ENCODE measurements at regions not wholly inside any gene's neighbourhood (a gene's known extent, or its start where the extent isn't known, plus 50 kb on each side); places are given as distances from the start of the nearest gene placed in this dataset.

DNA sequence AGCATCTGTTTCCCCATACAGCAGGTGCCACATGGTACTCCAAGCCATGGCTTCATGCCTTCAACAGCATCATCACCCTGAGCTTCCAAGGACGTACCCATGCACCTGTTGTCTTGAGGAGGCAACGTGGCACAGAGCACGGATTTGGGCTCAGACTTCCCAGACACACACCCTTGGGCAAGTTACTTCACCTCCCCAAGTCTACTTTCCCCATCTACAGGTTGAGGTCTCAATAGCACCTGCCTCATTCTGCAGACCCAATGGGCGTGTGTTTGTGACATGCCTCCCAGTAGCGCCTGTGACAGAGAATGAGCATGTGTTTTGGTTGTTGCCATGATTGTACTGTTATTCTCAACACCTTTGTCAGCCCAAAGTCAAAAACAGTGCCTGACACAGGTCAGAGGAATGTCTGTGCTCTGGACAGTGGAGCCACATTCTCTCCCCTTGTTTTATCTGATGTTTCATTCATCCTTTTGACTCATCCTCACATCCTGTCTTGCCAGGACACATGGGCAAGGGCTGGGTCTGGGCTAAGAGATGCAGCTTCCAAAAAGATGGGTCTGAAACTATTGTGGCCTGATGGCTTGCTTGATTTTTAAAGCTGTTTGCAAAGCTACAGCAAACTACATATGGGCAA lies 53.4 kb upstream of the CCND1 start:
- Mint-ChIP-seq H3K9me3 (no peaks in the 10 kb centered on the region; a peak in 1 of 5 replicates), H3K27ac (no peak overlapping the region; a peak in 1 of 7 replicates), H3K27me3 (ENCODE audit: low read depth) (peaks cover 5% of the 10 kb centered on the region), H3K4me1 (no peaks in the 10 kb centered on the region), H3K4me3 (no peak overlapping the region), H3K36me3 (ENCODE audit: insufficient read depth in 1 of 3, low read depth in 3 of 3) (no peaks in the 10 kb centered on the region)
- DNase-seq: no peak
- H3K27ac ChIP-seq (ENCODE audit: insufficient read length, low read depth, low read length): no peak overlapping the region
- no peaks in the 10 kb centered on the region for H4K20me1 ChIP-seq (ENCODE audit: control insufficient read depth, insufficient read depth, insufficient read length)
- no peaks in the 10 kb centered on the region for H3K79me2 ChIP-seq (ENCODE audit: insufficient read depth, low read length)
- no peak overlapping the region for H3K23ac ChIP-seq (ENCODE audit: insufficient read length, low read depth, low read length)
- no peak overlapping the region for H4K8ac ChIP-seq (replicated peaks; ENCODE audit: insufficient read length, low read depth, low read length)
- no peak overlapping the region for H2AFZ ChIP-seq (ENCODE audit: low read length)
- no peaks in the 10 kb centered on the region for H3K4me1 ChIP-seq (ENCODE audit: insufficient read depth, low read length)
- no peak overlapping the region for H3K18ac ChIP-seq (ENCODE audit: insufficient read length, low read depth, low read length)
- H3K56ac ChIP-seq (ENCODE audit: insufficient read length, low read depth, low read length): no peak overlapping the region
- H3K79me1 ChIP-seq (ENCODE audit: insufficient read depth, low read depth, low read length, poor library complexity, severe bottlenecking): no peaks in the 10 kb centered on the region
- no peak overlapping the region for H3K9ac ChIP-seq (ENCODE audit: extremely low read depth, insufficient read length, low read length)
- H3K4ac ChIP-seq (ENCODE audit: low read depth, low read length): no peak overlapping the region
- H2BK15ac ChIP-seq (ENCODE audit: low read depth, low read length): no peak overlapping the region
- no peak overlapping the region for H2BK120ac ChIP-seq (ENCODE audit: low read depth, low read length, poor library complexity, severe bottlenecking)
- no peak overlapping the region for H3K14ac ChIP-seq (ENCODE audit: insufficient read depth, low read length)
- H2AK5ac ChIP-seq (ENCODE audit: insufficient read length, low read length): no peak overlapping the region
- TF ChIP-seq, protein P1, sequence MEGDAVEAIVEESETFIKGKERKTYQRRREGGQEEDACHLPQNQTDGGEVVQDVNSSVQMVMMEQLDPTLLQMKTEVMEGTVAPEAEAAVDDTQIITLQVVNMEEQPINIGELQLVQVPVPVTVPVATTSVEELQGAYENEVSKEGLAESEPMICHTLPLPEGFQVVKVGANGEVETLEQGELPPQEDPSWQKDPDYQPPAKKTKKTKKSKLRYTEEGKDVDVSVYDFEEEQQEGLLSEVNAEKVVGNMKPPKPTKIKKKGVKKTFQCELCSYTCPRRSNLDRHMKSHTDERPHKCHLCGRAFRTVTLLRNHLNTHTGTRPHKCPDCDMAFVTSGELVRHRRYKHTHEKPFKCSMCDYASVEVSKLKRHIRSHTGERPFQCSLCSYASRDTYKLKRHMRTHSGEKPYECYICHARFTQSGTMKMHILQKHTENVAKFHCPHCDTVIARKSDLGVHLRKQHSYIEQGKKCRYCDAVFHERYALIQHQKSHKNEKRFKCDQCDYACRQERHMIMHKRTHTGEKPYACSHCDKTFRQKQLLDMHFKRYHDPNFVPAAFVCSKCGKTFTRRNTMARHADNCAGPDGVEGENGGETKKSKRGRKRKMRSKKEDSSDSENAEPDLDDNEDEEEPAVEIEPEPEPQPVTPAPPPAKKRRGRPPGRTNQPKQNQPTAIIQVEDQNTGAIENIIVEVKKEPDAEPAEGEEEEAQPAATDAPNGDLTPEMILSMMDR (conservative IDR thresholded peaks at IDR 0.05): 0 out of 3 replicates have a peak, but pooled peaks have one; percentile 17
- H2BK12ac ChIP-seq (ENCODE audit: insufficient read length, low read depth, low read length): no peak overlapping the region
- H2BK5ac ChIP-seq (ENCODE audit: insufficient read length, low read length): no peak overlapping the region
- no CpG with 5 or more reads among the region's 5 CpGs for WGBS (ENCODE audit: extremely low coverage, insufficient read length, low lambda C conversion rate)
- no peak overlapping the region for H4K91ac ChIP-seq (ENCODE audit: insufficient read length, low read depth, low read length)
- no peaks in the 10 kb centered on the region for H3K23me2 ChIP-seq (ENCODE audit: insufficient read length, low read depth, low read length, poor library complexity, severe bottlenecking)
- H3K9me3 ChIP-seq (ENCODE audit: control insufficient read depth, low read depth, low read length): no peaks in the 10 kb centered on the region
- H4K5ac ChIP-seq (ENCODE audit: insufficient read length, low read depth, low read length): no peak overlapping the region
- no peak overlapping the region for H3T11ph ChIP-seq (ENCODE audit: low read length)
- no peak overlapping the region for H2BK20ac ChIP-seq (ENCODE audit: low read depth, low read length, poor library complexity, severe bottlenecking)
- H3K27me3 ChIP-seq (ENCODE audit: insufficient read depth, low read length): no peaks in the 10 kb centered on the region
- H3K4me2 ChIP-seq (ENCODE audit: insufficient read depth, insufficient read length, low read length): no peak overlapping the region

Data from H9 (cell line).